ENCODE measurements at regions not wholly inside any gene's neighbourhood (a gene's known extent, or its start where the extent isn't known, plus 50 kb on each side); places are given as distances from the start of the nearest gene placed in this dataset.
A peak's percentile ranks its signal among the peaks of the same experiment; 100 is the strongest.

DNA sequence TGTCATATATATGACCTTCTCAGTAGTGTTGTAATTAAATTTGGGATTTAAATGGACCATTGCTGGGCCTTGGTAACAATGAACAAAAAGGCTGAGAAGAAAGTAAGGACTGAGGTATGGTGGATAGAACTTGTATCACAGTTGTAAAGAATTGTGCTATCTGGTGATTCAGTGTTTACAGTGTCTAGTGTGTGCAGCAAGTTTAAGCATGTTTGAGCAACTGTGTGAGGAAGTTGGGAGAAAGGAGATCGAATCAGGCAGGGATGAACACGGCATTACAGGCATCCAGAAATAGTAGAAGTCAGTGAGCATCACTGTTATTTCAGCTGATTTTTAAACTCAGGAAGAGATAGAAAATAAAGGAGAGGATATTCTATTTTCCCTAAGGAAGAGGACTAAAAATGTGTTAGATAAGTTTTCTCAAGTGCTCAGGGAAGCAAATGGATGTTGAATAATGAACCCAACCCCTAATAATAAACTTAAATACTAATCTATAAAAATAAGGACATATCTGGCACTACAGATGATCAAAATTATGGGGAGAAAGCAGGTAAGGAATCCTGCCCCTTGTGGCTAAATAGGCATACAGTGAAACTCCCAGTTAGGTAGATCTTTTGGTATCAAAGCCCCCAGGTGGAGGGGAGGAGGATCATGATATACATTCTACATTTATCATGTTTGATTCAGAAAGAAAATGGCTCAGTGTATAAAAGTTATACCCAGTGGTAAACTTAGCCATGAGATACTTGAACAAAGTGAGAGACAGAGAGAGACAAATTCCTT lies 361.0 kb upstream of the ANO3 start:
- no peak for DNase-seq (ENCODE audit: low read depth)

DNA sequence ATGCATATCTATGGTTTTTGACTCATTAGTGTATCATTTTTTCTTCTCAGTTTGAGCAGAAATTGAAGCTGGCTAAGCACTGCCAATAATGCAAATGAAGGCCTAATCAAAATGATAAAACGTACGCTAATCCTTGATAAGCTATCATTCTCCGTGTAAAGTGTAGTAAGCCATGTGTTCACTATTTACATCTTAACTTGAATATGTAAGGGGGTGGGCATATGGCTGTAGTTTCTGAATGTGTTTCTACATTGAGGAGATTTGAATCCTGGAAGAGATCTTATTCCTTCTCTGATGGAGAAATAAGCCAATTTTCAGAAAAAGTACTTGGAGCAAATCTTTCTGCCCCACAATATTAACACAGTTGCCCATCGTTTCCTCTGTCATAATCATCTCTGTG lies 351.8 kb upstream of the ANO3 start:
- DNase-seq (ENCODE audit: low read depth), result no peak

DNA sequence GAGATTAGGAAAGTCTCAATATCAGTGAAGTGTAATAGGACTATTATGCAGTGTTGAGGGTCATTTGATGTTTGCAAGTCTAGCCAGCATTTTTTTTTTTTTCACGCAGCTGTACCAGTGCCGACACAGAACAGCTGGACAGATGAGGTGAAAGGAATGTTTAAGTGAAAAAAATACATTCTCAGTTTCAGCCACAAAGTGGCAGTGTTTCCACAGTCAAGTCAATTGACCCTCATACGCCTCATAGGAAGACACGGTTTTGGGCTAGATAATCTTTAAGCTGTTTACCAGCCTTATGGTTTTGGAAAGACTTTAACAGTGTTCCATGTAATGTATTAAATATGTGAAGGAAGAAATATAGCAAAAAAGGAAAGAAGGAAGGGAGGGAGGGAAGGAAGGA lies 349.9 kb upstream of the ANO3 start:
- DNase-seq (ENCODE audit: low read depth), result peak; percentile 59

DNA sequence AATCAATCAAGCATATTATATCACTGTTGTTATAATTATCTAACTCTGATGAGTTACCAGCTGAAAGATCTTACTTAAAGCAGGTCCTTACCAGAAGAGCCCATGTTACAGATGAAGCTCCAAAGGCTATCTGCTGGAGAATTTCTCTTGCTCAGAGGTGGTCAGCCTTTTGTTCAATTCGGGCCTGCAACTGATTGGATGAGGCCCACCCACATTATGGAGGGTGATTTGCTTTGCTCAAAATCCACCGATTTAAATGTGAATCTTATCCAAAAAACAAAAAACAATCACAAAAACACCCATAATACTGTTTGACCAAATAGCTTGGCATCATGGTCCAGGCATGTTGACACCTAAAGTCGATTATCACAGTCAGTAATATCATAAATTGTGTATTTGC lies 348.6 kb upstream of the ANO3 start:
- DNase-seq (ENCODE audit: low read depth), result no peak

DNA sequence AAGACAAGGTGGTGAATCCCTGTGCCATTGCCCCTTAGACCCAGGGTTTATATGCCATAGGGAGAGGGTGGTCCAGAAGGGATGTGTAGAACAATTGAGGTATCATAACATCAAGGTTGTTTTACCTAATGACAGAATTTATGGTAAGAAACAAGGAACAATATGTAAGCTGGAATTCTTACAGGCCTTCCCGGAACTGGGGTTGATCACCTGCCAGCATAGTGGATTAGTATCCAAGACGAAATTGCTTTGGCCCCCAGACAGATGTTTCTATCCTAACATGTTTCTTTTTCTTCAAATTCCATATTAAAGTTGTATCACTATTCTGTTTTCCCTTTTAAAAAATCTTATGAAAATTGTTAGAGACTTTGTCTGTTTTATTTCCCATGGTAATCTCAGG lies 343.8 kb upstream of the ANO3 start:
- no peak for DNase-seq (ENCODE audit: low read depth)

DNA sequence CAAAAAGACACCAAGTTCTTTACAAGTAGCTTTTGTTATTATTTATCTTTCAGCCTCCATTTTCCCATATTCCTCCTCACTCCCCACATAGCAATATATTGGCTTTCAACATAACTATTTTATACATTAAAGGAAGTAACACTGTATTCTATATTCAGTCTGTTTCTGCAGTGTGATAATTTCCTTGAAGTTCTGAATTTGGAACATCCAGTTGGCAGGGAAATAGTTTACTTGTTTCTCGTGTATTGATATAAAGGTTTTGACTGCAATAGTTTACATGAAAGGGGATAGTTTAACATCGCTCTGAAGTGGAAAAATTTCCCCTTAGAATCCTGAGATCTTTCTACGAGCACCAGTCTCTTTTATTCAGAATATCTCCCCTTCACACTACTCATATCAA lies 341.5 kb upstream of the ANO3 start:
- no peak for DNase-seq (ENCODE audit: low read depth)

DNA sequence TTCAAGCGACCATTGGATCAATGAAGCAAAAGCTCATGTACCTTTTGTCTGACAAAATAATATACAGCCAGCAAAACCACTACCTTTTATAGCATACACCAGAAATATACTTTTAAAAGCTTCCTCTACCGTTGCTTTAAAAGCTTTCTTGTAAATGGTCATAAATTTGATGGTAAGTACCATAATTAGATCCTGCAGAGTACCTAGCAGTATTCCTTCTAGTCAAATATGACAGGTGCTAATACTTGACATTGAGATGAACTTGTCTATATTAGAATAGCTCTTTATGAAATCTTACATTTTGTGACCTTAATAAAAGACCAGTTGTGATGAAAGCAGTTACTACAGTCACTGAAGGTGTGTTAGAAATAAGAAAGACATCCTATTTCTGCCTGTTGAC lies 340.5 kb upstream of the ANO3 start:
- no peak for DNase-seq (ENCODE audit: low read depth)

DNA sequence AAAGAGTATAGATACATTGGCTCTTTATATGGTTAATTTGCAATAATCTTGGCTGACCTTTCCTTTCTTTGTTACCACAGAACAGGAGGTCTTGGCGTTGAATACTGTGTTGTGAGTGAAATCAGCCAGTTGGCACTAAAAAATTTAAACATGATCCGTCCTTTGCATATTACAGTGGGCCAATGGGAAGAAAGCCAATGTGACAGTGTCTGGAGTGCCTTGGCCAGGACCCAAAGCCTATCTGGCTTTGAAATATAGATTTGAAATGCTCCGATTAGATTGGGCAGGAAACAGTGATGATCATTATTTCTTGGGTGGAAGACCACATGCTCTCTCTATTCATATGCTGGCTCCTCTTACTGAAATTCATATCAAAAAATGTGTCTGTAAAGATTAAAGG lies 339.6 kb upstream of the ANO3 start:
- no peak for DNase-seq (ENCODE audit: low read depth)

DNA sequence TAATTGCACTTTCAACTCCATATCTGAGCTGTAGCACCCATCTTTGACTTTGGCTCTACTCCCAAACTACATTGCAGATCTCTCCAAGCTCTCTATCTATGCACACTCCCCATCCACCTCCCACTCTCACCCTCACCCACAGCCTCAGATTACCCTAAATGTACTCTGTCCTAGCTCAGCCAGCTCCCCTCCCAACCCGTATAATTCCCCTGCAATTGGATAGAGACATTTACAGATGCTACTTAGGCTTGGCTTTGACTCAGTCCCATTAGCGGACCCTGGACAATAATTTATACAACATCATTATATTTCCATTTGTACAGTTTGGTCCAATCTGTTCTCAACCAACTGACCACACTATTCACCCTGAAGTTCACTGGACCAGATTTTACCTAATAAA lies 338.9 kb upstream of the ANO3 start:
- no peak for DNase-seq (ENCODE audit: low read depth)

DNA sequence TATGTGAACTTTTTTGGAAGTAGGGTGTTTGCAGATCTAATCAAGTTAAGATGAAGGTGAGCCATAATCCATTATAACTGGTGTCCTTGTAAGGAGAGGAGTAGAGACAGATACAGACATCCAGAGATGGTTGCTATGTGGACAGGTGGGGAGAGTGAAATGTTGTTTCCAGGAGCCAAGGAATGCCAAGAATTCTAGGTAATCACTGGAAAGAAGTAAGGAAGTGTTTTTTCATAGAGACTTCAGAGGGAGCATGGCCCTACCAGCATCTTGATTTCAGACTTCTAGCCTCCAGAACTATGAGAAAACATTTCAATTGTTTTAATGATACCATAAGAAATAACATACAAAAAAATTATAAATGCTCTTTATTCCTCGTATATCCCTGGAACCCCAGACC lies 320.5 kb upstream of the ANO3 start:
- no peak for DNase-seq (ENCODE audit: low read depth)

DNA sequence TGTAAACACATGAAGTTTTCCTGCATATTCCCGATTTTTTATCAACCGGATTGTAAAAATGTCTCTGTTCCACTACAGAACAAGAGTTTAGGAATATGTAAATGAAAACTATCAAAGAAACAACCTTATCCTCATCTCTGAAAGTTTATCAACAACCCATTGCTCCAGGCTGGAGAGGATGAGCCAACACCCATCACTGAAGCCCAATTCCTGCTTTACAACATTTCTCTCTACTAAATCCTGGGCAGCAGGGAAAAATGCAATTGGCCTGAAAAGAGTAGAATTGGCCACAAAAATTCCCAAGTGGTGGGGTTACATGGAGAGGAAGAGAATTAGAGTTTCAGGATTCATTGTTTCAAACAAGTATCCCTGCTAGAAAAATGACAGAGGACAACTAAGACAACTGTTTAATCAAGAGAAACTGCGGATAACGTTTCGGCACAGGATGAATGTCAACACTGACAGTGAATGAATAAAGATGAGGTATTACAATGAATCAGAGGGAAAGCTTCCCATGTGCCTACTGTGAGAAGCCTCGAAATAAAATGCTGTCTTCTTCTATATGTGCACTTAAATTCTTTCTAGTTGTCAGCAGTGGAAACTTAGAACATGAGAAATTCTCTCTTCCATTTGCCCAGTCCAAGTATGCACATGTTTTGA lies 317.3 kb upstream of the ANO3 start:
- no peak for DNase-seq (ENCODE audit: low read depth)

DNA sequence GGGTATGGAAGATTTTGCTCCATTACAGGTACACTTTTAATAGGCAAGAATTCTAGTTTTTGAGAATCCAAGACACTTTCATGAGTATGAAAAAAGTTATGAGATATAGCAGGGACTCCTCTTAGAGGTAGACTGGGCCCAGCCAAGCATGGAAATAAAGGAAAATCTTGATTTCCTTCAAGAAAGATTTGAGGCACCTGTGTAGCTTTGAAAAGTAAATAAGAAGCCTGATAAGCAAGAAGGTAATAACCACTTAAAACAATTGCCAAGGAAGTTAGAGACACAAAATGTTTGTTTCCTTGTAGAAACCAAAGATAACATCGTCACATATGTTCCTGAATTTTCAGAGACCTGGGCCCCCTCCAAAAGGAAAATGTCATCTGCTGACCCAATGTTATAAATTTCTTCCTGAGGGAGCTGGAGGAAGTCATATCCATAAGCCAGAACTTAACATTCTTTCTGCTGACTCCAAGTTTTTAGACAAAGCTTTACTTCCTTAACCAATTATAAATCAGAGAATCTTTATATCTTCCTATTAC lies 314.5 kb upstream of the ANO3 start:
- no peak for DNase-seq (ENCODE audit: low read depth)

DNA sequence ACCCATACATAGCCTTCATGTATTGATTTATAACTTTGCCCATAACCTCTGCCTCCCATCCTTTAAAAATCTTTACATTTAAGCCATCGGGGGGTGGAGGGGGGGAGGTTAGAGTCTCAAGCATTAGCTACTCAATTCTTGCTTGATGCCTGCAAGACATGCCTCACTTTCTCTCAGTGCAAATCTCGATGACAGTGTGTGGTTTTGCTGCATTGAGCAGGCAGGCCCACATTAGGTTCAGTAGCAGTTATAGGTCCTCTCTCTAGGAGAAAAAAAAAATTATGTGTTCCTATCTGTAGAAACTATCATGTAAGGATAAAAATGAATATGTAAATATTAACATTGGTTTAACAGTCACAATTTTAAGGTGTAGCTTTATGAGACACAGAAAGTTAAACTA lies 314.0 kb upstream of the ANO3 start:
- no peak for DNase-seq (ENCODE audit: low read depth)

DNA sequence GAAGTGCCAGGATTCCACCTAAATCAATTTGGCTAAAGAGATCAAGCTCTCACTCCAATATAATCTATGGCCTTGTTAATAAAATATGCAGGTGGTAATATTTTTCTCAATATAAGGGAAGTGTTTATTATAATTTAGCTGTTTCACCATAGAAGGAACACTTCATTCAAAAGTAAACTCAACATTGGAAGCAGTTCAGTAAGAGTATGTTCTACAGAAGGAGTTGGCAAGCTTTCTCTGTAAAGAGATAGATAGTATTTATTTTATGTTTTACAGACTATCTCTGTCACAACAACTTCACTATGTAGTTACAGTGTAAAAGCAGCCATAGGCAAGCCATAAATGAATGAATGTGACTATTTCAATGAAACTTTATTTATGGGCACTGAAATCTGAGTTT lies 313.6 kb upstream of the ANO3 start:
- DNase-seq (ENCODE audit: low read depth), result no peak

DNA sequence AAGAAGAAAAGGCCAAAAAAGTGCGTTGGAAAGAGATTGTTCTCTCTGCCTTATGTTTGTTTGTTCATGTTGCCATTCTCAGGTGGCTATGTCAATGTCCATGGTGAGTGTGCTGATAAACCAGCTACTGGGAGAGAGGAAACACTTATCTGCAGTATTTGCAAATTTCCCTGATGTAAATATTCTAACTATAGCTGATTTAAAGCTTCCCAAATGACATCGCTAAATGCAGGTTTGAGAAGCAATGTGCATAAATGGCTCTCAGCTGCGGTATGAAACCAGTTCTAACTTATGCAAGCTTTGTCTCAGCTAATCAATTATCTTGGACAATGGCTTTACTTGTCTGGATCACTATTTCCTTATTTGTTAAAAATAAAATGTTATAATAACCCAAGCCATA lies 312.5 kb upstream of the ANO3 start:
- DNase-seq (ENCODE audit: low read depth), result no peak

DNA sequence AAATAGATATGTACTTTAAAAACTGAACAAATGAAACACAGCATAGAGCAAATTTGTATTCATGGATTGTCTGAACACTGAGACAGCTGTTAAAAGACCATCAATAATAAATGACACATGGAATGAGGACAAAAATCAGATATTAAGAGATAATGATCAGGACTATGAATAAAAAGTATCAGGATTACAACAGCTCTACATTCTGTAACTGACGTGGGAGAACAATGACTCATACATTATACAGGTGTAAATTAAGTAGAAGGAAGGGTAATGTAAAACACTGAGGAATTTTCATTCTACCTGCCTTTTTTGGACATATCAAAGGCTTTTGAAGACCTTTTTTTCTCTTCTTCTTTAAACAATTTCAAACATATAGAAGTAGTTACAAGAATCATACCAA lies 310.9 kb upstream of the ANO3 start:
- DNase-seq (ENCODE audit: low read depth), result no peak

DNA sequence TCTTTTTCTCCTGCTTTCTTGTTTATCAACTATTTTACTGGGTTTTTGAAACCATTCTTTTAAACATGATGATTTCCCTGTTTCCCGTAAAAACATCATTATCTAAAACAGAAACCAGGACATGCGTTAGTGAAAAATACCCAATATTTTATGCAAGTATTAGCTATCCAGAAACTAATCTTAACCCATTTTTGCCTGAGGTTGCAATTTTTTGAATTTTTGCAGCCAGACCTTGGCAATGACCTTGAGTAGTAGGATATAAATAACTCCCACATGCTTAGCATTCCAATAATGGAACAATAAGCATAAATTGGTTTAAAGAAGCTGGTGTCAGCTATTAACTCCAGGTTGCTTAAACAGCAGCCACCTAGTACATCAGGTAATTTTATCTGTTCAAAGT lies 308.9 kb upstream of the ANO3 start:
- no peak for DNase-seq (ENCODE audit: low read depth)

DNA sequence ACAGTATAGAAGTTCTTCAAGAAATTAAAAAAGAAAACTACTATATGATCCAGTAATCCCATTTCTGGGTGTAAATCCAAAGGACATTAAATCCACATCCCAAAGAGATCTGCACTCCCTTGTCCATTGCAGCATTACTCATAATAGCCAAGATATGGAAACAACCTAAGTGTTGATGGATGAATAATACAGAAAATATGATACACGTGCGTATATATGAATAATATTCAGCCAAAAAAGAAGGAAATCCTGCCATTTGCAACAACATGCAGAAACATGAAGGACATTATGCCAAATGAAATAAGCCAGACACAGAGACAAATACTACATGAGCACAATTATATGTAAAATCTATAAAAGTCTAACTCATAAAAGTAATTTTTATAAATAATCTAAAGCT lies 306.3 kb upstream of the ANO3 start:
- DNase-seq (ENCODE audit: low read depth), result no peak

DNA sequence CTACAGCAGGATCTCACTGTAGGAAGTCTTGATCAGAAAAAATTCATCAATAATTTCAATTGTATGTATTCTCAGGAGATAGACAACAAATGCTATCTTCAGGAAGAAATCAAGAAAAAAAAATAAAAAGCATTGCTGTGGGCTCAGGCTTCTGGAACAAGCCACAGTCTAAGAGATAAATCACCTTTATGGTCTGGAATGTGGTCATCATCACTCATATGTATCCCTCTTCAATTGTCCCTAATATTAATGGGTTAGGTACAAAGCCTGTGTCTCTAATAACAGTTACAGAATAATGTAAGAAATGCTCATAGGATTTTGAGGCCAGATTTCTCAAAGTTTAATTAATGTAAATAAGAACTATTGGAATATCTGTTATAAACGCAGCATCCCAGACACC lies 305.9 kb upstream of the ANO3 start:
- DNase-seq (ENCODE audit: low read depth), result no peak

DNA sequence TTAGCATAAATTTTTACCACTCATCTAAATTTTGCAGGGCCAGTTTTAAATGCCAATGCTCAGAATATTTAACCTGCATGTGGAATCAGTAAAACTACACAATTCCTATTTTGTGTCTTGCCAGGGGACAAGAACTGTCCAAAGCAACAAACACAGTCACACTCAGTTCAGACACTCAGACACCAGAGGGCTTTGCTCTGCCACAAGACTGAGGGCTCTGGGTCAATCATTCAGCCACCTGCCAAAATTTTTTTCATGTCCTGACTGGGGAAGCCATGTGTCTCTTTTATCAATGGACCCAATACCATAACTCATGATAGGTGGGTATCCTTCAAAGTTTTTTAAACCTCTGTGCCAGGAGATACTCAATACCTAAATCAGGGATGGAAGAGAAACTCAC lies 304.0 kb upstream of the ANO3 start:
- no peak for DNase-seq (ENCODE audit: low read depth)

DNA sequence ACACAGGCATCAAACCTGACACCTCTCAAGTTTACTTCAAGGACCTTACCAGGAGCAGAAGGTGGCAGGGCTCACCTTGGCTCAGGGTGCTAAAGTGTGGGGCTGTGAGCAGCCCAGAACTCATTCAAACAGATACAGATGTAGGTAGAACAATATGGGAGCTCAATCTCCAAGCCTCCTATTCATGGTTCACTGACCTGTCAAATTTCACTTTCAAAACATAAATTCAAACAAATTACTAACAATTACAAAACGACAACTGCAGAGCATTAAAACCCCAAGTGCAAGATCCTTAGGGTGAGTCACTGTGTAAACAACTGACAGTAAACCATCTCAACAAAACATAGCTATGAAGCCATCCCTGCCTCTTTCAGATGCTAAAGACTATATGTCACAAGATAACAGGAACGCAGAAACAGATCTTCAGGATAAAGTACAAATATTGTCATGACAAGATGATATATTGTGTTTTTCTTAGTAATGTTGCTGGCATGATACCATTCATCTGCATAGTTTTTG lies 303.5 kb upstream of the ANO3 start:
- peak; percentile 42 for DNase-seq (ENCODE audit: low read depth)

DNA sequence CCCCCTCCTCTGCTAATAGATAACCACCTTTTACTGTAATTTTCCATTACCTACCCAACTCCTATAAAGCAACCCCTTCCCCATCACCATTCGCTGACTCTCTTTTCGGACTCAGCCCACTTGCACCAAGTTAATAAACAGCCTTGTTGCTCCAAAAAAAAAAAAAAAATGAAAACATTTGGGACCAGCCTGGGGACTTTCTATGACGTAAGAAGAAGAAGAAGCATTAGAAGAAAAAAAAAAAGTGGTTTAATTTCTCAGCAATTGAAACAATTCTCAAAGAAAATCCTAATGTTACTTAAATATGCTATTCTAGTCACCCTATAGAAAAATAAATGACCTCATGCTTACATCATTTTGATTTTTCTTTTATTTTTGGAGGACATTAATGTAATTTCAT lies 301.5 kb upstream of the ANO3 start:
- no peak for DNase-seq (ENCODE audit: low read depth)

DNA sequence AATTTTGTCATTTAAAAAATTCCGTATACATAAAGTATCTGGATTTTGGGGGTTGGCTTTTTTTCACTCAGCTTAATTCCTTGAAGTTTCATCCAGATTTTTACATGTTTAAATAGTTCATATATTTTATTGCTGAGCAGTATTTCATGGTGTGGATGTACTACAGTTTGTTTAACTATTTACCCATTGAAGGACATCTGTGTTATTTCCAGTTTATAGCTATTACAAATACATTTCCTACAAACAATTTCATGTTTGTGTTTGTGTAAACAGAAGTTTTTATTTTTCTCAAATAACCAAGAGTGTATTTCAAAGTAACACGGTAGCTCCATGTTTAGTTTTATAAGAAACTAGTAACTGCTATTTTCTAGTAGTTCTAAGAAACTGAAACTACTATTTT lies 299.7 kb upstream of the ANO3 start:
- DNase-seq (ENCODE audit: low read depth), result no peak

DNA sequence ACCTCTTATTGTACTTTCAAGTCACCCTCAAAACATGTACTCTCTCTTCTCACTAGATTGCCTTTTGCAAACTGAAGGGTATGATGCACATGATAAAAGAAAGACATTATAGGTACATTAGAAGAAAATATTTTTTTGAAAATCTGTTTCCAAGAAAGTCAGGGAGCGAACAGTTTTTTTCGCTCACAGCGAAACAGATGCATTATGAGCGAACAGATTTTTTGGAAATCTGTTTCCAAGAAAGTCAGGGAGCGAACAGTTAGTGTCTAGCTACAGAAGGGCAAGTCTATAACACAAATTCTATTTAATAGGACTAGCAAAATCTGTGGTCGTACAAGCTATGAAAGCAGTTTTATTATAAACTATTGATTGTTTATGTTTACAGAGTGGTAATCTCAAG lies 296.2 kb upstream of the ANO3 start:
- DNase-seq (ENCODE audit: low read depth), result no peak
